Small intestine (tissue), 7 donors: ENCODE measurements at regions not wholly inside any gene's neighbourhood (a gene's known extent, or its start where the extent isn't known, plus 50 kb on each side); places are given as distances from the start of the nearest gene placed in this dataset.

Source experiments
- DNase-seq, 2 donors: peaks; one replicate each; pipeline versions ENCODE4 v3.0.0 to v3.0.0-alpha.2; 2013
- FAIRE-seq: peaks from 2 replicates; lab custom pipeline; 2012; peaks lifted over from hg19 to GRCh38; lab: Jason Lieb, UNC
- H3K27ac ChIP-seq, 3 donors: one replicate each; pipeline ENCODE4 v1.5.1; 2013; ENCODE audit warnings: low read length in 2 of 3, mild to moderate bottlenecking in 2 of 3, control low read depth in 1 of 3, inconsistent platforms in 1 of 3, low read depth in 1 of 3, moderate library complexity in 1 of 3
- H3K27me3 ChIP-seq, 3 donors: one replicate each; pipeline ENCODE4 v1.6.1; 2013; ENCODE audit warnings: low read length in 3 of 3, inconsistent platforms in 1 of 3; ENCODE audit not compliant: control insufficient read depth in 3 of 3, insufficient read depth in 3 of 3
- H3K36me3 ChIP-seq, 3 donors: one replicate each; pipeline ENCODE4 v1.6.1; 2013; ENCODE audit warnings: low read length in 3 of 3, inconsistent platforms in 1 of 3, low read depth in 1 of 3, mild to moderate bottlenecking in 1 of 3, moderate library complexity in 1 of 3; ENCODE audit not compliant: control insufficient read depth in 3 of 3, insufficient read depth in 2 of 3
- H3K4me1 ChIP-seq, 3 donors: one replicate each; pipeline ENCODE4 v1.6.1; 2013; ENCODE audit warnings: low read length in 2 of 3, inconsistent platforms in 1 of 3, low read depth in 1 of 3, mild to moderate bottlenecking in 1 of 3, moderate library complexity in 1 of 3; ENCODE audit not compliant: control insufficient read depth in 3 of 3, insufficient read depth in 2 of 3
- H3K4me3 ChIP-seq, 3 donors: one replicate each; pipeline ENCODE4 v1.5.1; 2013; ENCODE audit warnings: low read length in 3 of 3, control low read depth in 1 of 3, inconsistent platforms in 1 of 3, low read depth in 1 of 3, mild to moderate bottlenecking in 1 of 3, moderate library complexity in 1 of 3
- H3K9me3 ChIP-seq, 2 donors: one replicate each; pipeline ENCODE4 v1.6.1; 2013; ENCODE audit warnings: low read depth in 1 of 2, low read length in 1 of 2; ENCODE audit not compliant: control insufficient read depth in 2 of 2, insufficient read depth in 1 of 2
- WGBS, 3 donors: extraction: QIAGEN DNeasy Blood & Tissue Kit; methylation state at CpG; one replicate each; pipeline ENCODE4 v1.1.7; 2013; 5-methylcytosine and 5-hydroxymethylcytosine counted together
- donor health status: healthy with polysubstance abuse.
- donor health status: control.
- donor health status: control.
- donor health status: Bipolar disorder and iron deficiency.
- donor health status: healthy.

GRCh38 chr11:45396394-45396793, 110.3 kb upstream of the SYT13 start:
- no peaks in the 10 kb centered on the region for H3K36me3 ChIP-seq
- no peaks in the 10 kb centered on the region for H3K9me3 ChIP-seq
- no peak for FAIRE-seq
- WGBS, 3 donors: 54 to 65% (median 58%) methylated on average over 4 of the region's 4 CpGs
- peaks cover 0 to 3% (median 0%) of the 10 kb centered on the region in 3 donors for H3K27me3 ChIP-seq
- H3K27ac ChIP-seq: no peak overlapping the region
- DNase-seq: no peak
- no peaks in the 10 kb centered on the region for H3K4me1 ChIP-seq
- no peak overlapping the region for H3K4me3 ChIP-seq

GRCh38 chr11:45395947-45396346, 109.8 kb upstream of the SYT13 start:
- 68 to 75% (median 75%) methylated on average over 5 of the region's 5 CpGs for WGBS, 3 donors
- Histone ChIP-seq H3K27me3 (peaks cover 0 to 6% (median 0%) of the 10 kb centered on the region in 3 donors), H3K9me3 (no peaks in the 10 kb centered on the region)

GRCh38 chr11:45395421-45395820, 109.3 kb upstream of the SYT13 start:
- FAIRE-seq: no peak
- DNase-seq: no peak
- no peaks in the 10 kb centered on the region for H3K36me3 ChIP-seq
- no peak overlapping the region for H3K27ac ChIP-seq
- H3K4me3 ChIP-seq: no peak overlapping the region
- H3K27me3 ChIP-seq: peaks cover 0 to 6% (median 0%) of the 10 kb centered on the region in 3 donors
- H3K9me3 ChIP-seq: no peaks in the 10 kb centered on the region
- H3K4me1 ChIP-seq: no peaks in the 10 kb centered on the region
- WGBS, 3 donors: 86 to 92% (median 89%) methylated on average over 6 of the region's 6 CpGs

More at GRCh38 chr11:45395947-45396346, 109.8 kb upstream of the SYT13 start:
- no peak for DNase-seq
- H3K4me3 ChIP-seq: no peak overlapping the region
- no peaks in the 10 kb centered on the region for H3K36me3 ChIP-seq
- no peak for FAIRE-seq
- H3K4me1 ChIP-seq: no peaks in the 10 kb centered on the region
- no peak overlapping the region for H3K27ac ChIP-seq

GRCh38 chr11:45394294-45395085, 108.3 kb upstream of the SYT13 start:
- no peak for DNase-seq
- Histone ChIP-seq H3K9me3 (no peaks in the 10 kb centered on the region), H3K36me3 (no peaks in the 10 kb centered on the region), H3K27ac (peak overlapping the region in 1 of 3 donors; percentile 24), H3K4me3 (no peak overlapping the region), H3K27me3 (peaks cover 0 to 6% (median 0%) of the 10 kb centered on the region in 3 donors), H3K4me1 (no peaks in the 10 kb centered on the region)
- WGBS, 3 donors: 64 to 75% (median 69%) methylated on average over 8 of the region's 8 CpGs
- no peak for FAIRE-seq

- no peak overlapping the region for H3K27ac ChIP-seq
- H3K36me3 ChIP-seq: no peaks in the 10 kb centered on the region
- DNase-seq (no peak), FAIRE-seq (no peak)
- no peak overlapping the region for H3K4me3 ChIP-seq
- H3K4me1 ChIP-seq: no peaks in the 10 kb centered on the region
- peaks cover 0 to 3% (median 0%) of the 10 kb centered on the region in 3 donors for H3K27me3 ChIP-seq
- WGBS, 3 donors: 55 to 81% (median 61%) methylated on average over 11 of the region's 11 CpGs
- H3K9me3 ChIP-seq: no peaks in the 10 kb centered on the region
Measured at GRCh38 chr11:45393826-45394225, 107.7 kb upstream of the SYT13 start.

GRCh38 chr11:45393334-45393733, 107.2 kb upstream of the SYT13 start:
- peaks cover 0 to 3% (median 0%) of the 10 kb centered on the region in 3 donors for H3K27me3 ChIP-seq
- no peaks in the 10 kb centered on the region for H3K4me1 ChIP-seq
- H3K27ac ChIP-seq: no peak overlapping the region
- DNase-seq (no peak), FAIRE-seq (no peak)
- WGBS, 3 donors: 76 to 83% (median 77%) methylated on average over 6 of the region's 6 CpGs
- H3K4me3 ChIP-seq: no peak overlapping the region
- no peaks in the 10 kb centered on the region for H3K9me3 ChIP-seq
- no peaks in the 10 kb centered on the region for H3K36me3 ChIP-seq

- no peaks in the 10 kb centered on the region for H3K36me3 ChIP-seq
- H3K9me3 ChIP-seq: no peaks in the 10 kb centered on the region
- no peak for DNase-seq
- 64 to 72% (median 70%) methylated on average over 12 of the region's 12 CpGs for WGBS, 3 donors
- peak overlapping the region in 1 of 3 donors; percentile 38 for H3K27ac ChIP-seq
- peaks cover 0 to 3% (median 0%) of the 10 kb centered on the region in 3 donors for H3K27me3 ChIP-seq
- FAIRE-seq: no peak
- no peaks in the 10 kb centered on the region for H3K4me1 ChIP-seq
- no peak overlapping the region for H3K4me3 ChIP-seq
Measured at GRCh38 chr11:45392591-45393091, 106.5 kb upstream of the SYT13 start.

GRCh38 chr11:45392154-45392553, 106.0 kb upstream of the SYT13 start:
- DNase-seq (no peak), FAIRE-seq (no peak)
- Histone ChIP-seq H3K36me3 (no peaks in the 10 kb centered on the region), H3K27me3 (peaks cover 0 to 3% (median 0%) of the 10 kb centered on the region in 3 donors), H3K27ac (peak overlapping the region in 1 of 3 donors; percentile 38), H3K4me1 (no peaks in the 10 kb centered on the region), H3K9me3 (no peaks in the 10 kb centered on the region), H3K4me3 (no peak overlapping the region)
- whole genome bisulfite sequencing, 3 donors: 58 to 79% (median 73%) methylated on average over 8 of the region's 8 CpGs
